ENCODE measurements at regions not wholly inside any gene's neighbourhood (a gene's known extent, or its start where the extent isn't known, plus 50 kb on each side); places are given as distances from the start of the nearest gene placed in this dataset.
"Not testable (repeated sequence)": the region's sequence is repeated elsewhere in the genome, so short reads cannot be mapped to it uniquely, and the experiment has no call there.

- H3K9me3 ChIP-seq, result peaks cover 20% of the 10 kb centered on the region
These were observed 84.5 kb downstream of the AASDHPPT start for GRCh38 chr11:106161775-106162634.

GRCh38 chr11:106167085-106167484 lies 89.6 kb downstream of the AASDHPPT start:
- no peak for ATAC-seq
- Histone ChIP-seq H3K9me3 (peaks cover 38% of the 10 kb centered on the region), H3K4me3 (no peak overlapping the region), H3K36me3 (ENCODE audit: low read depth) (no peaks in the 10 kb centered on the region), H3K4me1 (ENCODE audit: low read depth) (no peaks in the 10 kb centered on the region)
- TF ChIP-seq CTCF (IDR thresholded peaks at IDR 0.05), result no peak
- intact Hi-C loops (cut with DNase I, micrococcal nuclease), result no loop called here
- DNase-seq, result no peak

More at GRCh38 chr11:106161775-106162634, 84.5 kb downstream of the AASDHPPT start:
- no peak overlapping the region for H3K4me3 ChIP-seq
- H3K36me3 ChIP-seq (ENCODE audit: low read depth), result no peaks in the 10 kb centered on the region
- DNase-seq (no peak), ATAC-seq (no peak)
- intact Hi-C loops (cut with DNase I, micrococcal nuclease), result no loop called here
- no peak for TF ChIP-seq CTCF (IDR thresholded peaks at IDR 0.05)
- H3K4me1 ChIP-seq (ENCODE audit: low read depth), result no peaks in the 10 kb centered on the region

GRCh38 chr11:106172386-106172991 lies 95.0 kb downstream of the AASDHPPT start:
- intact Hi-C loops (cut with DNase I, micrococcal nuclease), result no loop called here
- TF ChIP-seq CTCF (IDR thresholded peaks at IDR 0.05), result no peak
- Histone ChIP-seq H3K9me3 (peaks cover 18% of the 10 kb centered on the region), H3K36me3 (ENCODE audit: low read depth) (no peaks in the 10 kb centered on the region), H3K4me1 (ENCODE audit: low read depth) (no peaks in the 10 kb centered on the region), H3K4me3 (no peak overlapping the region)
- DNase-seq (no peak), ATAC-seq (no peak)

- TF ChIP-seq CTCF (IDR thresholded peaks at IDR 0.05), result no peak
- Histone ChIP-seq H3K36me3 (ENCODE audit: low read depth) (no peaks in the 10 kb centered on the region), H3K4me3 (no peak overlapping the region), H3K4me1 (ENCODE audit: low read depth) (no peaks in the 10 kb centered on the region), H3K9me3 (peaks cover 11% of the 10 kb centered on the region)
- intact Hi-C loops (cut with DNase I, micrococcal nuclease), result no loop called here
- DNase-seq (no peak), ATAC-seq (no peak)
These were observed 95.8 kb downstream of the AASDHPPT start for GRCh38 chr11:106173291-106173690.

GRCh38 chr11:106174003-106174402 lies 96.5 kb downstream of the AASDHPPT start:
- DNase-seq; H3K36me3 ChIP-seq (ENCODE audit: low read depth); H3K4me1 ChIP-seq (ENCODE audit: low read depth); H3K4me3 ChIP-seq; ATAC-seq; intact Hi-C loops (cut with DNase I, micrococcal nuclease); H3K9me3 ChIP-seq: not testable (repeated sequence)

- Histone ChIP-seq H3K4me1 (ENCODE audit: low read depth) (no peaks in the 10 kb centered on the region), H3K4me3 (no peak overlapping the region), H3K36me3 (ENCODE audit: low read depth) (no peaks in the 10 kb centered on the region), H3K9me3 (no peaks in the 10 kb centered on the region)
- no peak for DNase-seq
- no peak for TF ChIP-seq CTCF (IDR thresholded peaks at IDR 0.05)
- intact Hi-C loops (cut with DNase I, micrococcal nuclease), result no loop called here
- ATAC-seq, result no peak
These were observed 99.4 kb downstream of the AASDHPPT start for GRCh38 chr11:106176817-106177216.

All from mucosa of descending colon (tissue), 3 donors.